GM19468 (cell line): ENCODE measurements at regions not wholly inside any gene's neighbourhood (a gene's known extent, or its start where the extent isn't known, plus 50 kb on each side); places are given as distances from the start of the nearest gene placed in this dataset.

Source experiments
- ATAC-seq: cut with Tn5 transposase; IDR thresholded peaks from one replicate; pipeline ENCODE4 v1.9.1; 2021; ENCODE audit warnings: mild to moderate bottlenecking, moderate library complexity, moderate number of reproducible peaks; ENCODE audit not compliant: unreplicated experiment; ENCODE audit errors: extremely low read depth

- no peak for ATAC-seq
These were observed 289.2 kb downstream of the OGFRL1 start for GRCh38 chr6:71577766-71578165.

GRCh38 chr6:71579902-71580301 is 291.3 kb downstream of the OGFRL1 start:
- ATAC-seq: no peak

- ATAC-seq: no peak
These were observed 294.2 kb downstream of the OGFRL1 start for GRCh38 chr6:71582820-71583219.

GRCh38 chr6:71584712-71585436 is 296.3 kb downstream of the OGFRL1 start:
- no peak for ATAC-seq

- no peak for ATAC-seq
These were observed 296.9 kb downstream of the OGFRL1 start for GRCh38 chr6:71585472-71585871.

GRCh38 chr6:71588490-71588889 is 297.9 kb upstream of the RIMS1 start:
- no peak for ATAC-seq

GRCh38 chr6:71589254-71589653 is 297.1 kb upstream of the RIMS1 start:
- ATAC-seq: no peak

GRCh38 chr6:71592643-71593042 is 293.7 kb upstream of the RIMS1 start:
- no peak for ATAC-seq

GRCh38 chr6:71599359-71599758 is 287.0 kb upstream of the RIMS1 start:
- no peak for ATAC-seq

- ATAC-seq: no peak
These were observed 283.9 kb upstream of the RIMS1 start for GRCh38 chr6:71602385-71603007.

- ATAC-seq: no peak
These were observed 283.3 kb upstream of the RIMS1 start for GRCh38 chr6:71603021-71603420.

- ATAC-seq: no peak
These were observed 277.7 kb upstream of the RIMS1 start for GRCh38 chr6:71608646-71609045.

- ATAC-seq: no peak
These were observed 266.5 kb upstream of the RIMS1 start for GRCh38 chr6:71619836-71620235.

- ATAC-seq: no peak
These were observed 264.3 kb upstream of the RIMS1 start for GRCh38 chr6:71621918-71622519.

GRCh38 chr6:71642120-71642519 is 244.2 kb upstream of the RIMS1 start:
- ATAC-seq: no peak

GRCh38 chr6:71642793-71643192 is 243.6 kb upstream of the RIMS1 start:
- ATAC-seq: no peak

GRCh38 chr6:71645299-71645698 is 241.1 kb upstream of the RIMS1 start:
- ATAC-seq: no peak

- ATAC-seq: no peak
These were observed 236.4 kb upstream of the RIMS1 start for GRCh38 chr6:71649915-71650314.

GRCh38 chr6:71651636-71652035 is 234.7 kb upstream of the RIMS1 start:
- ATAC-seq: no peak

GRCh38 chr6:71656121-71656520 is 230.2 kb upstream of the RIMS1 start:
- no peak for ATAC-seq

GRCh38 chr6:71665931-71666330 is 220.4 kb upstream of the RIMS1 start:
- no peak for ATAC-seq

- ATAC-seq: no peak
These were observed 213.5 kb upstream of the RIMS1 start for GRCh38 chr6:71672876-71673275.
